HEK293 (cell line): ENCODE measurements at regions not wholly inside any gene's neighbourhood (a gene's known extent, or its start where the extent isn't known, plus 50 kb on each side); places are given as distances from the start of the nearest gene placed in this dataset.

Source experiments
- CTCF ChIA-PET: fragments of 350-600 bp; formaldehyde crosslinking; extraction: SDS; loops from one replicate; lab custom pipeline; 2021; ENCODE audit warnings: antibody characterized with exemption; lab: Yijun Ruan, JAX
- POLR2A ChIA-PET: fragments of 300-600 bp; formaldehyde crosslinking; extraction: SDS; loops from one replicate; lab custom pipeline; 2020; ENCODE audit warnings: antibody characterized with exemption, inconsistent platforms; lab: Yijun Ruan, JAX
- H3K27ac ChIP-seq: fragments of 200-500 bp; sonication (Bioruptor generic); 2 replicates; pipeline ENCODE4 v1.5.1; 2014; ENCODE audit warnings: low read depth, low read length, control low read depth, inconsistent platforms; ENCODE audit errors: extremely low read depth
- H3K36me3 ChIP-seq, 2 experiments: fragments of 200-500 bp in 1 of 2; sonication (Bioruptor generic) in 1 of 2; 1 replicate in 1 of 2; 2 replicates in 1 of 2; pipeline ENCODE4 v1.5.1; 2014 to 2017; ENCODE audit warnings: inconsistent platforms in 2 of 2, low read length in 2 of 2; ENCODE audit not compliant: control insufficient read depth in 2 of 2, insufficient read depth in 1 of 2
- H3K4me1 ChIP-seq: fragments of 200-500 bp; sonication (Bioruptor generic); 2 replicates; pipeline ENCODE4 v1.5.1; 2014; ENCODE audit warnings: mild to moderate bottlenecking, low read length, inconsistent platforms; ENCODE audit not compliant: control insufficient read depth, insufficient read depth
- H3K4me3 ChIP-seq: 2 replicates; pipeline ENCODE4 v1.5.1; 2011; ENCODE audit warnings: low read depth, mild to moderate bottlenecking, control low read depth, low read length, moderate library complexity
- H3K9me3 ChIP-seq: fragments of 200-500 bp; sonication (Bioruptor generic); 2 replicates; pipeline ENCODE4 v1.5.1; 2014; ENCODE audit warnings: low read depth, low read length, inconsistent platforms; ENCODE audit not compliant: control insufficient read depth, insufficient read depth
- KLF1 ChIP-seq: fragments of 450-650 bp; formaldehyde crosslinking; IDR thresholded peaks from 2 replicates; pipeline ENCODE4 v1.5.1; 2016; ENCODE audit warnings: missing biosample characterization, missing genetic modification characterization
- SETDB1 ChIP-seq: IDR thresholded peaks from one replicate; pipeline ENCODE4 v1.6.1; 2017; ENCODE audit warnings: mild to moderate bottlenecking, low read length, moderate library complexity, mixed read lengths; ENCODE audit not compliant: insufficient read length
- SP2 ChIP-seq: fragments of 450-650 bp; formaldehyde crosslinking; IDR thresholded peaks from 2 replicates; pipeline ENCODE4 v1.5.1; 2016; ENCODE audit warnings: missing biosample characterization, missing genetic modification characterization
- SP7 ChIP-seq: fragments of 450-650 bp; formaldehyde crosslinking; IDR thresholded peaks from 2 replicates; pipeline ENCODE4 v1.5.1; 2016; ENCODE audit warnings: missing biosample characterization, missing genetic modification characterization
- WT1 ChIP-seq: fragments of 450-650 bp; formaldehyde crosslinking; IDR thresholded peaks from 2 replicates; pipeline ENCODE4 v1.5.1; 2016; ENCODE audit warnings: missing biosample characterization, missing genetic modification characterization
- ZBTB48 ChIP-seq: fragments of 450-650 bp; formaldehyde crosslinking; IDR thresholded peaks from 2 replicates; pipeline ENCODE4 v1.5.1; 2016; ENCODE audit warnings: missing biosample characterization, missing genetic modification characterization
- ZBTB8A ChIP-seq: fragments of 450-650 bp; formaldehyde crosslinking; IDR thresholded peaks from 2 replicates; pipeline ENCODE4 v1.5.1; 2016; ENCODE audit warnings: missing biosample characterization, missing genetic modification characterization
- ZFP69B ChIP-seq: fragments of 450-650 bp; formaldehyde crosslinking; IDR thresholded peaks from 2 replicates; pipeline ENCODE4 v1.5.1; 2016; ENCODE audit warnings: missing biosample characterization, missing genetic modification characterization
- ZNF121 ChIP-seq: fragments of 450-650 bp; formaldehyde crosslinking; IDR thresholded peaks from 2 replicates; pipeline ENCODE4 v1.5.1; 2016; ENCODE audit warnings: missing biosample characterization, missing genetic modification characterization
- ZNF155 ChIP-seq: fragments of 450-650 bp; formaldehyde crosslinking; IDR thresholded peaks from 2 replicates; pipeline ENCODE4 v1.5.1; 2016; ENCODE audit warnings: missing biosample characterization, missing genetic modification characterization
- ZNF157 ChIP-seq: fragments of 450-650 bp; formaldehyde crosslinking; IDR thresholded peaks from 2 replicates; pipeline ENCODE4 v1.5.1; 2016; ENCODE audit warnings: missing biosample characterization, missing genetic modification characterization
- ZNF16 ChIP-seq: fragments of 450-650 bp; formaldehyde crosslinking; IDR thresholded peaks from 2 replicates; pipeline ENCODE4 v1.5.1; 2016; ENCODE audit warnings: low read depth, missing biosample characterization, missing genetic modification characterization
- ZNF184 ChIP-seq: fragments of 450-650 bp; IDR thresholded peaks from 2 replicates; pipeline ENCODE4 v1.5.1; 2018; ENCODE audit warnings: missing biosample characterization, mild to moderate bottlenecking, missing genetic modification characterization
- ZNF202 ChIP-seq: fragments of 450-650 bp; formaldehyde crosslinking; IDR thresholded peaks from 2 replicates; pipeline ENCODE4 v1.5.1; 2016; ENCODE audit warnings: missing biosample characterization, missing genetic modification characterization, borderline replicate concordance
- ZNF221 ChIP-seq: fragments of 450-650 bp; formaldehyde crosslinking; IDR thresholded peaks from 2 replicates; pipeline ENCODE4 v1.5.1; 2017; ENCODE audit warnings: missing biosample characterization, missing genetic modification characterization, borderline replicate concordance
- ZNF248 ChIP-seq: fragments of 450-650 bp; formaldehyde crosslinking; IDR thresholded peaks from 2 replicates; pipeline ENCODE4 v1.5.1; 2017; ENCODE audit warnings: missing biosample characterization, missing genetic modification characterization
- ZNF394 ChIP-seq: fragments of 450-650 bp; formaldehyde crosslinking; IDR thresholded peaks from 2 replicates; pipeline ENCODE4 v1.5.1; 2016; ENCODE audit warnings: missing biosample characterization, missing genetic modification characterization, mild to moderate bottlenecking, moderate library complexity, borderline replicate concordance
- ZNF501 ChIP-seq: fragments of 450-650 bp; formaldehyde crosslinking; IDR thresholded peaks from 2 replicates; pipeline ENCODE4 v1.5.1; 2016; ENCODE audit warnings: missing biosample characterization, missing genetic modification characterization
- ZNF510 ChIP-seq: fragments of 450-650 bp; formaldehyde crosslinking; IDR thresholded peaks from 2 replicates; pipeline ENCODE4 v1.5.1; 2018; ENCODE audit warnings: mild to moderate bottlenecking, missing genetic modification characterization, missing biosample characterization; ENCODE audit not compliant: insufficient replicate concordance
- ZNF544 ChIP-seq: fragments of 450-650 bp; formaldehyde crosslinking; IDR thresholded peaks from 2 replicates; pipeline ENCODE4 v1.5.0; 2017; ENCODE audit warnings: missing biosample characterization, missing genetic modification characterization
- ZNF596 ChIP-seq: fragments of 450-650 bp; IDR thresholded peaks from 2 replicates; pipeline ENCODE4 v1.5.0; 2018; ENCODE audit warnings: missing biosample characterization, mild to moderate bottlenecking, missing genetic modification characterization, moderate library complexity
- ZNF629 ChIP-seq: fragments of 450-650 bp; formaldehyde crosslinking; IDR thresholded peaks from 2 replicates; pipeline ENCODE4 v1.5.1; 2017; ENCODE audit warnings: missing biosample characterization, missing genetic modification characterization
- ZNF701 ChIP-seq: fragments of 450-650 bp; formaldehyde crosslinking; IDR thresholded peaks from 2 replicates; pipeline ENCODE4 v1.5.1; 2016; ENCODE audit warnings: missing biosample characterization, missing genetic modification characterization
- ZNF747 ChIP-seq: fragments of 450-650 bp; formaldehyde crosslinking; IDR thresholded peaks from 2 replicates; pipeline ENCODE4 v1.5.1; 2016; ENCODE audit warnings: missing biosample characterization, missing genetic modification characterization
- ZNF776 ChIP-seq: fragments of 450-650 bp; formaldehyde crosslinking; IDR thresholded peaks from 2 replicates; pipeline ENCODE4 v1.5.0; 2017; ENCODE audit warnings: missing biosample characterization, missing genetic modification characterization, borderline replicate concordance
- ZXDB ChIP-seq: fragments of 450-650 bp; formaldehyde crosslinking; IDR thresholded peaks from 2 replicates; pipeline ENCODE4 v1.5.1; 2016; ENCODE audit warnings: missing biosample characterization, missing genetic modification characterization
- TF ChIP-seq, protein P1 (sequence below): fragments of 450-650 bp; formaldehyde crosslinking; IDR thresholded peaks from 2 replicates; pipeline ENCODE4 v1.5.1; 2016; ENCODE audit warnings: missing biosample characterization, missing genetic modification characterization
- TF ChIP-seq, protein P2 (sequence below): fragments of 450-650 bp; formaldehyde crosslinking; IDR thresholded peaks from 2 replicates; pipeline ENCODE4 v1.5.1; 2016; ENCODE audit warnings: missing biosample characterization, missing genetic modification characterization
- TF ChIP-seq, protein P3 (sequence below): fragments of 450-650 bp; formaldehyde crosslinking; conservative IDR thresholded peaks from 2 replicates; pipeline ENCODE4 v1.5.1; 2016; ENCODE audit warnings: low read depth, missing biosample characterization, missing genetic modification characterization

DNA sequence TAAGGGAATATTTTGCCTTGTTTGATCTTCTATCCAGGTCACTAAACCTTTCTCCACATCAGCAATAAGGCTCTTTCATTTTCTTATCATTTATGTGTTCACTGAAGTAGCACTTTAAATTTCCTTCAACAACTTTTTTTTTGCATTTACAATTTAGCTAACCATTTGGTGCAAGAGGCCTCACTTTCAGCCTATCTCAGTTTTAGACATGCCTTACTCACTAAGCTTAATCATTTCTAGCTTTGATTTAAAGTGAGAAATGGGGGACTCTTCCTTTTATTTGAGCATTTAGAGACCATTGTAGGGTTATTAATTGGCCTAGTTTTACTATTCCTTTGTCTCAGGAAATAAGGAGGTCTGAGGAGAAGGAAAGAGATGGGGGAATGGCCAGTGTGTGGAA lies 250.5 kb downstream of the AUH start:
- CTCF ChIA-PET, result no interaction called here

DNA sequence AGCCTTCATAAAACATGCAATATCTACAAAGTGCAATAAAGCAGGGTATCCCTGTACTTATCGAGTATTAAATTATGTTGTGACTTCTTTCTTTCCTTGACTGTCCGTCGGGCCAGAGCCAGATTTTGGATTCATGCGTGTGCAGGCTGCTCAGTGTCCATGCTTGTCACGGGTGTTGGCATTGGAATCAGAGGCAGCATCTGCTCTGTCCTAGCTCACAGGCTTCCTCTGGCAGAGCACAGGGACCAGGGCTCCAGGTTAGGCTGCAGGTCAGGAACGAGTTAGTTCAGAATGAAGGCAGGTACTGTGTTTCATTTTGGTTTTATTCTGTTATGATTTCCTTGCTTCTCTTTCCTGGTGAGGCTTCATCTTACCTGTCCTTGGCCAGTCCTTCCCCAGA lies 249.8 kb downstream of the AUH start:
- Histone ChIP-seq H3K27ac (no peak overlapping the region), H3K9me3 (no peaks in the 10 kb centered on the region), H3K4me1 (no peaks in the 10 kb centered on the region), H3K4me3 (no peak overlapping the region), H3K36me3 (no peaks in the 10 kb centered on the region)
- ChIA-PET CTCF (interaction anchor here (0.6 to 1.4 kb wide), 2 partner anchors 53 to 60 kb away, joined by 4 to 5 read pairs; no protein-coding TSS in a partner anchor), POLR2A (no interaction called here)
- TF ChIP-seq KLF1 (tag by site-specific recombination) (no peak), ZNF629 (no peak), ZNF184 (tag by site-specific recombination) (no peak), ZNF701 (tag by site-specific recombination) (no peak), ZNF202 (no peak), ZBTB8A (no peak), SP2 (tag by site-specific recombination) (no peak), ZNF501 (no peak), ZNF510 (tag by site-specific recombination) (no peak), ZNF747 (tag by site-specific recombination) (no peak), ZBTB48 (tag by site-specific recombination) (no peak), ZNF157 (tag by site-specific recombination) (no peak)

More for the DNA sequence above, 250.5 kb downstream of the AUH start:
- Histone ChIP-seq H3K27ac (no peak overlapping the region), H3K4me3 (no peak overlapping the region), H3K36me3 (no peaks in the 10 kb centered on the region), H3K4me1 (no peaks in the 10 kb centered on the region), H3K9me3 (no peaks in the 10 kb centered on the region)
- POLR2A ChIA-PET, result no interaction called here
- TF ChIP-seq ZNF501 (no peak), ZNF701 (tag by site-specific recombination) (no peak), ZFP69B (tag by site-specific recombination) (no peak), ZNF16 (tag by site-specific recombination) (no peak), ZXDB (tag by site-specific recombination) (no peak), ZNF155 (tag by site-specific recombination) (no peak), SP2 (tag by site-specific recombination) (no peak), ZNF121 (no peak), ZNF394 (tag by site-specific recombination) (no peak), SP7 (tag by site-specific recombination) (no peak), WT1 (no peak), ZNF248 (tag by site-specific recombination) (no peak), ZNF596 (tag by site-specific recombination) (no peak), ZNF221 (tag by site-specific recombination) (no peak), ZNF544 (tag by site-specific recombination) (no peak)
- TF ChIP-seq, protein P1, sequence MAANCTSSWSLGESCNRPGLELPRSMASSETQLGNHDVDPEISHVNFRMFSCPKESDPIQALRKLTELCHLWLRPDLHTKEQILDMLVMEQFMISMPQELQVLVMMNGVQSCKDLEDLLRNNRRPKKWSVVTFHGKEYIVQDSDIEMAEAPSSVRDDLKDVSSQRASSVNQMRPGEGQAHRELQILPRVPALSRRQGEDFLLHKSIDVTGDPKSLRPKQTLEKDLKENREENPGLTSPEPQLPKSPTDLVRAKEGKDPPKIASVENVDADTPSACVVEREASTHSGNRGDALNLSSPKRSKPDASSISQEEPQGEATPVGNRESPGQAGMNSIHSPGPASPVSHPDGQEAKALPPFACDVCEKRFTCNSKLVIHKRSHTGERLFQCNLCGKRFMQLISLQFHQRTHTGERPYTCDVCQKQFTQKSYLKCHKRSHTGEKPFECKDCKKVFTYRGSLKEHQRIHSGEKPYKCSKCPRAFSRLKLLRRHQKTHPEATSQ, result no peak

DNA sequence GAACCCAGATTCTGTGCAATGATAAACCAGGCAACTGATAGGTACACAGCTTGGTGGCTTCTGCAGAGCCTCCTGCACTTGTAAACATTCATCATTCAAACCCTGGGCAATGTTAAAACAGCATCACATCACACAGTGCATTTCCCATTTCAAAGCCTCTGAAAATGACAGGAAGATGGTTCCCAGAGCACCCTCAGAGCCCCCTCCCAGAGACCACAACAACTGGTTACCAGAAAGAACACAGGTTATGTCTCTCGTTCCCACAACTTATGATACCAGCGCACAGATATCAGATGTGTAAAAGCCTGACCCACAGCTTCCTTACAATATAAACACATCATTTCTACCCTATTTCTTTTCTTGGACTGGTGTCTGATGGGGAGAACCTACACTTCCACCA lies 248.7 kb downstream of the AUH start:
- Histone ChIP-seq H3K4me1 (no peaks in the 10 kb centered on the region), H3K27ac (no peak overlapping the region), H3K36me3 (no peaks in the 10 kb centered on the region), H3K9me3 (no peaks in the 10 kb centered on the region), H3K4me3 (no peak overlapping the region)
- POLR2A ChIA-PET, result no interaction called here
- CTCF ChIA-PET, result interaction anchor here (1.4 kb wide), 1 partner anchor 52 kb away, joined by 4 read pairs; no protein-coding TSS in a partner anchor
- TF ChIP-seq, protein P2, sequence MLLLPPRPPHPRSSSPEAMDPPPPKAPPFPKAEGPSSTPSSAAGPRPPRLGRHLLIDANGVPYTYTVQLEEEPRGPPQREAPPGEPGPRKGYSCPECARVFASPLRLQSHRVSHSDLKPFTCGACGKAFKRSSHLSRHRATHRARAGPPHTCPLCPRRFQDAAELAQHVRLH, result no peak
- TF ChIP-seq ZNF776 (tag by site-specific recombination), result no peak
- TF ChIP-seq SETDB1, result no peak
- TF ChIP-seq, protein P3, sequence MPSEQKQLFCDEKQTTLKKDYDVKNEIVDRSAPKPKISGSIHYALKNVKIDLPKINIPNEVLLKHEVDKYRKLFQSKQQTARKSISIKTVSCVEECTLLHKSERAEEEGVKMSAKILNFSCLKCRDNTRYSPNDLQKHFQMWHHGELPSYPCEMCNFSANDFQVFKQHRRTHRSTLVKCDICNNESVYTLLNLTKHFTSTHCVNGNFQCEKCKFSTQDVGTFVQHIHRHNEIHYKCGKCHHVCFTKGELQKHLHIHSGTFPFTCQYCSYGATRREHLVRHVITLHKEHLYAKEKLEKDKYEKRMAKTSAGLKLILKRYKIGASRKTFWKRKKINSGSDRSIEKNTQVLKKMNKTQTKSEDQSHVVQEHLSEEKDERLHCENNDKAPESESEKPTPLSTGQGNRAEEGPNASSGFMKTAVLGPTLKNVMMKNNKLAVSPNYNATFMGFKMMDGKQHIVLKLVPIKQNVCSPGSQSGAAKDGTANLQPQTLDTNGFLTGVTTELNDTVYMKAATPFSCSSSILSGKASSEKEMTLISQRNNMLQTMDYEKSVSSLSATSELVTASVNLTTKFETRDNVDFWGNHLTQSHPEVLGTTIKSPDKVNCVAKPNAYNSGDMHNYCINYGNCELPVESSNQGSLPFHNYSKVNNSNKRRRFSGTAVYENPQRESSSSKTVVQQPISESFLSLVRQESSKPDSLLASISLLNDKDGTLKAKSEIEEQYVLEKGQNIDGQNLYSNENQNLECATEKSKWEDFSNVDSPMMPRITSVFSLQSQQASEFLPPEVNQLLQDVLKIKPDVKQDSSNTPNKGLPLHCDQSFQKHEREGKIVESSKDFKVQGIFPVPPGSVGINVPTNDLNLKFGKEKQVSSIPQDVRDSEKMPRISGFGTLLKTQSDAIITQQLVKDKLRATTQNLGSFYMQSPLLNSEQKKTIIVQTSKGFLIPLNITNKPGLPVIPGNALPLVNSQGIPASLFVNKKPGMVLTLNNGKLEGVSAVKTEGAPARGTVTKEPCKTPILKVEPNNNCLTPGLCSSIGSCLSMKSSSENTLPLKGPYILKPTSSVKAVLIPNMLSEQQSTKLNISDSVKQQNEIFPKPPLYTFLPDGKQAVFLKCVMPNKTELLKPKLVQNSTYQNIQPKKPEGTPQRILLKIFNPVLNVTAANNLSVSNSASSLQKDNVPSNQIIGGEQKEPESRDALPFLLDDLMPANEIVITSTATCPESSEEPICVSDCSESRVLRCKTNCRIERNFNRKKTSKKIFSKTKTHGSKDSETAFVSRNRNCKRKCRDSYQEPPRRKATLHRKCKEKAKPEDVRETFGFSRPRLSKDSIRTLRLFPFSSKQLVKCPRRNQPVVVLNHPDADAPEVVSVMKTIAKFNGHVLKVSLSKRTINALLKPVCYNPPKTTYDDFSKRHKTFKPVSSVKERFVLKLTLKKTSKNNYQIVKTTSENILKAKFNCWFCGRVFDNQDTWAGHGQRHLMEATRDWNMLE (tag by site-specific recombination), result no peak
- no peak for TF ChIP-seq ZNF510 (tag by site-specific recombination)
- TF ChIP-seq ZNF221 (tag by site-specific recombination), result no peak
